ENCODE measurements at regions not wholly inside any gene's neighbourhood (a gene's known extent, or its start where the extent isn't known, plus 50 kb on each side); places are given as distances from the start of the nearest gene placed in this dataset.
"Not testable (repeated sequence)": the region's sequence is repeated elsewhere in the genome, so short reads cannot be mapped to it uniquely, and the experiment has no call there.

DNA sequence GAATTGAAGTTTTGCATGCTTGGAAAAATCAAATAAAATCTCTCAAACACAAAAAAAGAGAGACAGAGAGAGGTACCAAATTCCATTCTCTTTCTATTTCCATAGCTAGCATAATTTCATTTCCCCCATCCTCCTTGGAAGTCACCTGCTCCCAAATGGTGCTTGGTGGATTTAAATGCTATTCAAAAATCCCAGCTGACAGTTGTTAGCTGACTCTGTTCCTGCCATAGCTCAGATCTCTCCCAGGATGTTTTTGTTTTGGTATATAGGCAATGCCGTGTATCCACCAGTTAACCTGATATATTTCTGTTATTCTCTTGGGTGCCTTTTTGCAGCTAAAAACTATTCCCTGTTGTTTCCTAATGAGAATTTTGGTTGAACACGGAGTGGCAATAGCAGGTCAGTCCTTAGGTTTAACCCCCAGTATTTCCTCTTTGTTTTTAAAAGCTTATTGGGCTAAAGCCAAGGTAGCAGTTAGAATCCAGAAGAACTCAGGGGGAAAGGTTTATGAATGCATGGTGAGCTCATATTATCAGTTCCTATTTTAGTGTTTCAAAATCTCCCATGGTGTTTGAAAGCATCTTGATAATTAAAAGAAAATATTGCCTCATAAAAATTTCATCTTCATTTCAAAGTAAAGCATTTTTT, 240.0 kb upstream of the GBE1 start:
- no peak for DNase-seq

GRCh38 chr3:82000773-82001172, 239.3 kb upstream of the GBE1 start:
- DNase-seq: no peak

DNA sequence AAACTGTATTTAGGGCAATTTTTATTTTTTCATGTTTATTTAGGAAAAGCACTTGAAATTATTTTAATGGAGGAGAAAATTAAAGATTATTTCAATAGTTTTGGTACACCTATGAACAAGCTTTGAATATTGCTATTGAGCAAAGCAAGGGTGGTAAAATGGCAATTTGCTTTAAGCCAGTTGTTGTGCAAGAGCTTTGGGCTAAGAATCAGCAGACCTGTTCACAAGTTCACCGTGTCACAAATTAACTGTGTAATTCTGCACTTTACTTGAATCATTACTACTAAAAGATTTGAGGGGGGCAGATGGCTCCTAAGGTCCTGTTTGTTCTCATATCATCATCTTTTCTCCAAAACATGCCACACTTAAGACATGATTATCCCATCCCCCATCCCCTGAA, 238.9 kb upstream of the GBE1 start:
- DNase-seq: no peak

- DNase-seq: no peak
Measured at GRCh38 chr3:81998907-81999306, 237.5 kb upstream of the GBE1 start.

DNA sequence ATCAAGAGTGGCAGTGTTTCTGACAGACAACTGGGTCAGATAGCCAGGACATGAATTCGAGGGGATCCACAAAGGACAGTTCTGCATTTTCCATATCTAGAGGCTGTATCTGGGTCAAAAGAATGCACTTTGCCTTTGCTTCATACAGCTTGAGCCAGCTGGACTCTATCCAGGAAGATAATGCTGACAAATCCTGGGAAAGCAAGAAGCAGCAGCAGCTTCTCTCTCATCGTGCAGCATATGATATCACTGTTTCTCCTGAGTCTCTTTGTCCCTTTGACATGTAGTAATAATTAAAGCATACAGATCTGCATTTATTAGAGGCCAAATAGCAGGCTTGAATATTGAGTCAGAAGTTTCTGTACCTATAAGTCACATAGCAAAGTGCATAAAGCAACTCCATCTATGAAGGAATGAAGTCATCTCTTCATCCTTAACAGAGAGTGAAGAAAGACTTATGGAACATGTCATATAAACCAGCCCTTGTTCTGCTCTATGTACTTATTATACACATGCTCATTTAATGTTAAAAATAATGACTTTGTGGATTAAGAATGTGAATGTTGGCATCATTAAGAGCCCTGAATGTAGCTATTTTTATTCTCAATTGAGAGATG, 236.8 kb upstream of the GBE1 start:
- DNase-seq: no peak

DNA sequence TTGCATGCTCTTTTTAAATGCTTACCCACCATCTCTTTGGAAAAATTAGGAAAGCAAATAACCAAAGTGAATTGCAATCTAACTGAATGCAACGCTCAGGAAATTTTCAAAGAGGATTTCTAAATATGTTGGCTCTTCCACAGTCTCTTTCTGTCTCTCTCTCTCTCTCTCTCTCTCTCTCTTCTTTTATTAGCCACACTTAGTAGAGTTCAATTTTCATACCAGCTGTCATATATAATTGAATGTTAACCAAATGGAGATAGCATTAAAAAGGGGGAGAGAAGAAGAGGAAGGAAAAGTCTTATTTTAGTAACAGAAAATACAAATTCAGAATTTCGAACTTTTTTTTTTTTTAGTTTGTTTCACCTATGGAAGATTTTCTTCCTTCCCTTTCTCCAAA, 235.9 kb upstream of the GBE1 start:
- DNase-seq: no peak

DNA sequence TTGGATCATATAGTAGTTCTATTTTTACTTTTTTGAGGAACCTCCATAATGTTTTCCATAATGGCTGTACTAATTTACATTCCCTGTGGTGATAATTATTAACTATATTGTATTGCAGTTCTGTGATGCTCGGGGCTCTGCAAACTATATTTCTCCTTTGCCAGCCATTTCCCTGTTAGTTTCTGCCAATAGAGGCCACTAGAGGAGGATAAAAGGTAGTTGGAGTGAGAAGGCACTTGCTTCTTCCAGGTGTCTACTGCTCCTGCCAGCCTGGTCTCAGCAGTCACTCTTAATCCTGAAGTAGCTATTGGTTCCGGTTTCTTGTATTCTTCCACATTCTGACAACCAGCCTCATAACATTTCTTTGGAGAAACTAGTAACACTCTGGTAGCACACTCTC, 233.9 kb upstream of the GBE1 start:
- DNase-seq: no peak

DNA sequence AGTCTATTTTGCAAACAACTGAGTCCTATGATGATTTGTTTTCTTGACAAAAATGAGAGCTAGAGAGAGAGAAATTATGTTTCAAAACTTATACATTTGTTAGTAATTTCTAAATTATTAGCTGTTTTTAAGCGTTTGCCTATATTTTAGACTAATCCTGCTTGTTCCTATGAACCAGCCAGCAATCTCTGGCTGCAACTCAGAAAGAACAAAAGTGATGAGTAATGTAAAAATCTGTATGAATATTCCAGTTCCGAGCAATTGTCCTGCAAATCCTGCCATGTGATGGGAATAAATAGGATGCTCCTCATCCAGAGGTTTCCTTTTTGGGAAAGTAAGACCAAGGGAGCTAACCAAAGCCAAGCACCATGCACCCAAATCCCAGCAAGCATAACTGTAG, 228.3 kb upstream of the GBE1 start:
- no peak for DNase-seq

GRCh38 chr3:81989274-81989673, 227.8 kb upstream of the GBE1 start:
- no peak for DNase-seq

GRCh38 chr3:81987412-81987811, 226.0 kb upstream of the GBE1 start:
- not testable (repeated sequence) for DNase-seq

GRCh38 chr3:81985996-81986723, 224.7 kb upstream of the GBE1 start:
- DNase-seq: no peak

GRCh38 chr3:81983382-81983781, 221.9 kb upstream of the GBE1 start:
- DNase-seq: no peak

GRCh38 chr3:81980596-81981494, 219.4 kb upstream of the GBE1 start:
- no peak for DNase-seq

GRCh38 chr3:81974751-81975150, 213.3 kb upstream of the GBE1 start:
- DNase-seq: no peak

DNA sequence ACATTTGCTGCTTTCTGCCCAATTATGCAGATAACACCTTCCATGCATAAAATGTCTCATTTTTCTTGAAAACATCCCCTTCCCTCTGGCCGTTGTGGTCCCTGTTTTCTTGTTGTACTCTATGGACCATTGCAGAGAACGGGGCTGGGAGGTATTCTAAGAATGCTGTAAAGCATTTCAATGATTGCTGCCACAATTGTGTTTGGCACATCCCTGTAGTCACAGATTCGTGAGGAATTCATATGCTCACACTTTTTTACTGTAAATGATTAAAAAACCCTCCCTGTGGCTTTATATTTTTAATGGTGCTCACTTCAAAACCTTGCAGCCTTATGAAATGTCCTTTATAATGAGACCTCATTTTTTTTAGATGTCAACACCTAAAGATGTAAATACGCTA, 207.2 kb upstream of the GBE1 start:
- no peak for DNase-seq

GRCh38 chr3:81967393-81967792, 205.9 kb upstream of the GBE1 start:
- DNase-seq: no peak

DNA sequence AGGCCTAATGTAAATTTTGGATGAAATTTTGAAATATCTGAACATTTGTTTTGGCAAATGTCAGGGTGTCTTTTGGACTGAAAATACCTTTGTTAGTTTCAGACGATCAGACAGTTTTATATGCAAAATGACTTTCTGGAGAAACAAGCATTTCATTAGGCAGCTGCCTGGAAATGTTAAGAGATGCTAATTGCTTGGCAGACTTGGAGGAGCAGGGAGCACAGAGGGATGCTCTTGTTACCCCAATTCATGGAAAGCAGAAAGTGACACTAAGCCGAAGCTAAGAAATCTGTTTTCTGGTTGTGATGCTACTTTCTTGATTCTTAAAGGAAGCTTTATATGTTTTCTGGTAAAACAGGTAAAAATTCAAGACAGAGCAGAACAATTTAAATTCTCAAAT, 204.3 kb upstream of the GBE1 start:
- DNase-seq: no peak

GRCh38 chr3:81962396-81962795, 201.0 kb upstream of the GBE1 start:
- DNase-seq: no peak

DNA sequence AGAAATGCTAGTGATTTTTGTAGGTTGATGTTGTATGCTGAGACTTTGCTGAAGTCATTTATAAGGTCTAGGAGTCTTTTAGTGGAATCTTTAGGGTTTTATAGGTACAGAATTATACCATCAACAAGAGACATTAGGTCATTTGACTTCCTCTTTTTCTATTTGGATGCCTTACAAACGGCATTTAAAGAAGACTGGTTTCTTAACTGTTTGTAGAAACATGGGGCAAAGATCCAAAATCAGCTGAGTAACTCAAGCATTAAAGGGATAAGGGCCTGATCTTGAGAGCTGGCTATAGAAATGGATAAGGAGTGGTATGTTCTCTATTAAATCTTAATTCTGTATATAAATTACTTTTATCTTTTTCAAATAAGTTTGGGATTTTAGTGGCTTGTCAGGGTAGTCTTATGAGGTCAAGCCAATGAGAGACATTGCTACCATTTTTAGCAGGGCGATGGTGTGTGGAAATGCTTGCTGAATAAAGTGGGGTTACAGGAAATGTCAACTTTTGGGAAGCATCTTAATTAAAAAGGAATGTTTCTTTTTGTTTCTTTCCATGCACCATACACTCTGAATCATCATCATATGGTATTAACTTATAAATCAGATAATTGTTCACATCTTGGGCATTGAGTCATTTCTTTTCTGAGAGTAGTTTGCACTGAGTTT, 197.7 kb upstream of the GBE1 start:
- DNase-seq: no peak

DNA sequence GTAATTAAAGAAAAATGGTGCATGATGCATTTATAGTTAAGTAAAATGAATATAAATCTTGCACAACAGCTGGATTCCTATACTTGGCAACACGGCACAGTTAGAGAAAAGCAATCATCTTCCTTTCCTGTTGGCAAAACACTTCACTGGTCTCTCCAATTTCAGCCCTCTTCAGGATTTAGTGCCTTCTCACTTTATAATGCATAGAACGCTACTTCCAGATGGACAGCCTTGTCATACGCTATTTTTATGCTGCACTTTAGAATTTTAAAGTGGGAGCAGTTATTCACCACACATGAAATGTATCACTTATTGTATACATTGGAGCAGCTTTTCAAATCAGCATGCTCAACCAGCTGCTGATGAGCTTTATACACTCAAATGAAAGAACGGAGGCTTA, 194.4 kb upstream of the GBE1 start:
- no peak for DNase-seq

GRCh38 chr3:81953111-81953510, 191.7 kb upstream of the GBE1 start:
- DNase-seq: no peak

DNA sequence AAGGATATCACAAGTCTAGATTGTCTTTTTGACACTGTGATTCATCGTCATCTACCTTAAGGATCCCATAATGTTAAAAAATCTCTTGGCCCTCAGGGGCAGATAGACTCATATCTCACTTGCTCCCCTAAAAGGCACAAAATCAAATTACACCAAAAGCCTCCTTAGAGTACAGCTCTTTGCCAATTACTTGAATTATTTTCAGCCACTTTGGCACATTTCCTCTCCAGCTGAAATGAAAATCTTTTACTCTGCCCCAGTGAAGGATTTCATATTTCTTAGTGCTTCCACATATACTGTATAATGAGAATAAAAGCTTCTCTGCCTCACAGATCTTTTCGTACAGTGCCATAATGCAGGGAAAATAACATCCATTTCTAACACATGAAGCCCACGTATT, 190.7 kb upstream of the GBE1 start:
- DNase-seq: no peak

DNA sequence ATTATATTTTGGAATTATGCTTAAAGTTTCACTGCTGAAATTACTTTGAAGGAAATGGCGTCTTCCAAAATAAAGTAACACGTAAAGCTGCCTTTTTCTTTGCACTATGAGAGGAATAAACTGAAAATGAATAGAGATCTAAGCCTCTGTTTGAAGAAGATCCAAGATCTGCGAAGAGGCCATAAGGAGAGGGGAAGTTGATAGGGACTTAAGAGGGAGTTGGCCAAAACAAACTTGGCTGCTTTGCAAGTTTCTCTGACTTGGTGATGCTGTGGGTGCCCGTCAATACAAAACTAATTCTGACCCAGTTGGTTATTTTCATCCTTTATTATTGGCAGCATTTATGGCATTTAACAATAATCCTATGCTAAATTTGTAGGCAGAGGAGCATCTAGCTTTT, 190.2 kb upstream of the GBE1 start:
- no peak for DNase-seq

Measured in activated naive CD4-positive, alpha-beta T cell treated with anti-CD3 and anti-CD28 coated beads, Interleukin-2, amount 50 U/mL, for 16 hours (primary cell).